NCI-H2171 treated with DMSO at 0.1 percent for 48 hours (cell line): ENCODE measurements at regions not wholly inside any gene's neighbourhood (a gene's known extent, or its start where the extent isn't known, plus 50 kb on each side); places are given as distances from the start of the nearest gene placed in this dataset.
A peak's percentile ranks its signal among the peaks of the same experiment; 100 is the strongest.
"Not testable (repeated sequence)": the region's sequence is repeated elsewhere in the genome, so short reads cannot be mapped to it uniquely, and the experiment has no call there.

Experiments
- DNase-seq: peaks from one replicate; lab custom pipeline; 2025; lab: John Stamatoyannopoulos, UW

GRCh38 chr3:162538906-162539305, 1042.3 kb downstream of the OTOL1 start:
- no peak for DNase-seq

GRCh38 chr3:162540421-162540820, 1043.8 kb downstream of the OTOL1 start:
- DNase-seq = no peak

GRCh38 chr3:162541923-162542322, 1045.3 kb downstream of the OTOL1 start:
- no peak for DNase-seq

- DNase-seq = no peak
These were observed 1047.6 kb downstream of the OTOL1 start for GRCh38 chr3:162544246-162544645.

GRCh38 chr3:162546910-162547309, 1050.3 kb downstream of the OTOL1 start:
- no peak for DNase-seq

GRCh38 chr3:162547321-162547720, 1050.7 kb downstream of the OTOL1 start:
- no peak for DNase-seq

GRCh38 chr3:162555761-162556160, 1059.2 kb downstream of the OTOL1 start:
- DNase-seq = no peak

GRCh38 chr3:162558016-162558415, 1061.4 kb downstream of the OTOL1 start:
- DNase-seq = no peak

GRCh38 chr3:162568706-162569105, 1072.1 kb downstream of the OTOL1 start:
- DNase-seq = no peak

GRCh38 chr3:162569314-162569713, 1072.7 kb downstream of the OTOL1 start:
- DNase-seq = no peak

GRCh38 chr3:162584986-162585385, 1088.4 kb downstream of the OTOL1 start:
- no peak for DNase-seq

- no peak for DNase-seq
These were observed 1090.0 kb downstream of the OTOL1 start for GRCh38 chr3:162586591-162586990.

- DNase-seq = no peak
These were observed 1100.6 kb downstream of the OTOL1 start for GRCh38 chr3:162597226-162597625.

- DNase-seq = peak; percentile 8
These were observed 1101.9 kb downstream of the OTOL1 start for GRCh38 chr3:162598500-162598899.

GRCh38 chr3:162599742-162600141, 1103.1 kb downstream of the OTOL1 start:
- DNase-seq = not testable (repeated sequence)

GRCh38 chr3:162601101-162601670, 1104.6 kb downstream of the OTOL1 start:
- DNase-seq = no peak

GRCh38 chr3:162602619-162603018, 1106.0 kb downstream of the OTOL1 start:
- no peak for DNase-seq

GRCh38 chr3:162605651-162606204, 1109.1 kb downstream of the OTOL1 start:
- DNase-seq = no peak

- DNase-seq = no peak
These were observed 1113.7 kb downstream of the OTOL1 start for GRCh38 chr3:162610261-162610660.

- DNase-seq = no peak
These were observed 1116.4 kb downstream of the OTOL1 start for GRCh38 chr3:162612991-162613390.

- DNase-seq = no peak
These were observed 1129.6 kb downstream of the OTOL1 start for GRCh38 chr3:162626172-162626571.

GRCh38 chr3:162628531-162628930, 1131.9 kb downstream of the OTOL1 start:
- DNase-seq = no peak

- DNase-seq = no peak
These were observed 1132.8 kb downstream of the OTOL1 start for GRCh38 chr3:162629372-162629771.

GRCh38 chr3:162632672-162633071, 1136.1 kb downstream of the OTOL1 start:
- no peak for DNase-seq
